Loucy (cell line): ENCODE measurements at regions not wholly inside any gene's neighbourhood (a gene's known extent, or its start where the extent isn't known, plus 50 kb on each side); places are given as distances from the start of the nearest gene placed in this dataset.

Source experiments
- EZH2phosphoT487 ChIP-seq: fragments of 200-600 bp; IDR thresholded peaks from 2 replicates; pipeline ENCODE4 v1.6.1; 2018; ENCODE audit warnings: antibody characterized with exemption, mild to moderate bottlenecking, moderate library complexity, borderline replicate concordance
- TF ChIP-seq, protein P1 (sequence below): fragments of 200-600 bp; sonication (generic); conservative IDR thresholded peaks from 2 replicates; pipeline ENCODE4 v1.5.1; 2014; ENCODE audit warnings: mild to moderate bottlenecking, antibody characterized with exemption, low read length

DNA sequence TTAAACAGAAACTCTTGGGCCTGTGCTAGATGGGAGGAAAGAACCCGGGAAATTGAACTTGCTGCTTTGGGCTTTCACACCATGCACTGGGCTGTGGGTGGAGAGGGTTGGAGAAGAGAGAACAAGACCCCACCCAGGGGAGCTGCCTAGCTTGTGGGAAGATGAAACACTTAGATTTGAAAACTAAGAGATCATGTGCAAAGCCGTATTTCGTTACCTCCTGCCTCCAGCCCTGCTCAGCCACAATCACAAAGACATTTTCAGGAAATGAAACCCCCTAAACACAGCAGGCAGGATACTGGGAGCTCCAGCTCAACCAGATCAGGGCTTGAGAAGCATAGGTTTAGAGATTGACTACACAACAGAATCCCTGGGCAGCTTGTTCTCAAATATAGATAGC, 183.0 kb upstream of the C2CD4B start:
- TF ChIP-seq, protein P1, sequence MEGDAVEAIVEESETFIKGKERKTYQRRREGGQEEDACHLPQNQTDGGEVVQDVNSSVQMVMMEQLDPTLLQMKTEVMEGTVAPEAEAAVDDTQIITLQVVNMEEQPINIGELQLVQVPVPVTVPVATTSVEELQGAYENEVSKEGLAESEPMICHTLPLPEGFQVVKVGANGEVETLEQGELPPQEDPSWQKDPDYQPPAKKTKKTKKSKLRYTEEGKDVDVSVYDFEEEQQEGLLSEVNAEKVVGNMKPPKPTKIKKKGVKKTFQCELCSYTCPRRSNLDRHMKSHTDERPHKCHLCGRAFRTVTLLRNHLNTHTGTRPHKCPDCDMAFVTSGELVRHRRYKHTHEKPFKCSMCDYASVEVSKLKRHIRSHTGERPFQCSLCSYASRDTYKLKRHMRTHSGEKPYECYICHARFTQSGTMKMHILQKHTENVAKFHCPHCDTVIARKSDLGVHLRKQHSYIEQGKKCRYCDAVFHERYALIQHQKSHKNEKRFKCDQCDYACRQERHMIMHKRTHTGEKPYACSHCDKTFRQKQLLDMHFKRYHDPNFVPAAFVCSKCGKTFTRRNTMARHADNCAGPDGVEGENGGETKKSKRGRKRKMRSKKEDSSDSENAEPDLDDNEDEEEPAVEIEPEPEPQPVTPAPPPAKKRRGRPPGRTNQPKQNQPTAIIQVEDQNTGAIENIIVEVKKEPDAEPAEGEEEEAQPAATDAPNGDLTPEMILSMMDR: no peak
- no peak for TF ChIP-seq EZH2phosphoT487
